Adrenal gland (tissue), 5 donors: ENCODE measurements at regions not wholly inside any gene's neighbourhood (a gene's known extent, or its start where the extent isn't known, plus 50 kb on each side); places are given as distances from the start of the nearest gene placed in this dataset.

ENCODE experiments used
- POLR2A ChIP-seq, 2 donors: fragments of 450-650 bp; IDR thresholded peaks; one replicate each; pipeline ENCODE4 v1.6.1; 2017; ENCODE audit warnings: antibody characterized with exemption in 2 of 2, mild to moderate bottlenecking in 2 of 2, moderate library complexity in 1 of 2
- TF ChIP-seq, protein P1 (sequence below), 6 experiments: fragments of 450-650 bp in 4 of 6; fragments of 200-600 bp in 2 of 6; sonication (generic) in 1 of 6; IDR thresholded peaks; 1 replicate in 5 of 6; 2 replicates in 1 of 6; pipeline versions ENCODE4 v1.5.1 to v1.8.0; 2016 to 2021; ENCODE audit warnings: antibody characterized with exemption in 6 of 6, mild to moderate bottlenecking in 2 of 6, moderate library complexity in 1 of 6
- donor health status: DM: no; HTN: no; CAD: no.

- TF ChIP-seq, protein P1, sequence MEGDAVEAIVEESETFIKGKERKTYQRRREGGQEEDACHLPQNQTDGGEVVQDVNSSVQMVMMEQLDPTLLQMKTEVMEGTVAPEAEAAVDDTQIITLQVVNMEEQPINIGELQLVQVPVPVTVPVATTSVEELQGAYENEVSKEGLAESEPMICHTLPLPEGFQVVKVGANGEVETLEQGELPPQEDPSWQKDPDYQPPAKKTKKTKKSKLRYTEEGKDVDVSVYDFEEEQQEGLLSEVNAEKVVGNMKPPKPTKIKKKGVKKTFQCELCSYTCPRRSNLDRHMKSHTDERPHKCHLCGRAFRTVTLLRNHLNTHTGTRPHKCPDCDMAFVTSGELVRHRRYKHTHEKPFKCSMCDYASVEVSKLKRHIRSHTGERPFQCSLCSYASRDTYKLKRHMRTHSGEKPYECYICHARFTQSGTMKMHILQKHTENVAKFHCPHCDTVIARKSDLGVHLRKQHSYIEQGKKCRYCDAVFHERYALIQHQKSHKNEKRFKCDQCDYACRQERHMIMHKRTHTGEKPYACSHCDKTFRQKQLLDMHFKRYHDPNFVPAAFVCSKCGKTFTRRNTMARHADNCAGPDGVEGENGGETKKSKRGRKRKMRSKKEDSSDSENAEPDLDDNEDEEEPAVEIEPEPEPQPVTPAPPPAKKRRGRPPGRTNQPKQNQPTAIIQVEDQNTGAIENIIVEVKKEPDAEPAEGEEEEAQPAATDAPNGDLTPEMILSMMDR (IDR thresholded peaks at IDR 0.05), result no peak
- TF ChIP-seq POLR2A (IDR thresholded peaks at IDR 0.05), result no peak
Observed at GRCh38 chrX:20593402-20593801, 326.7 kb upstream of the RPS6KA3 start.
